ENCODE measurements at regions not wholly inside any gene's neighbourhood (a gene's known extent, or its start where the extent isn't known, plus 50 kb on each side); places are given as distances from the start of the nearest gene placed in this dataset.

GRCh38 chr6:54717849-54718455 lies 128.6 kb upstream of the FAM83B start:
- DNase-seq (ENCODE audit: low spot score): peak; percentile 65

GRCh38 chr6:54718541-54719023 lies 128.0 kb upstream of the FAM83B start:
- no peak for DNase-seq (ENCODE audit: low spot score)

GRCh38 chr6:54719131-54719530 lies 127.4 kb upstream of the FAM83B start:
- no peak for DNase-seq (ENCODE audit: low spot score)

GRCh38 chr6:54719633-54720032 lies 126.9 kb upstream of the FAM83B start:
- DNase-seq (ENCODE audit: low spot score): no peak

GRCh38 chr6:54722328-54722727 lies 124.2 kb upstream of the FAM83B start:
- DNase-seq (ENCODE audit: low spot score): no peak

- DNase-seq (ENCODE audit: low spot score): no peak
These were observed 116.9 kb upstream of the FAM83B start for GRCh38 chr6:54729716-54730115.

GRCh38 chr6:54730767-54731630 lies 115.6 kb upstream of the FAM83B start:
- DNase-seq (ENCODE audit: low spot score): no peak

- DNase-seq (ENCODE audit: low spot score): no peak
These were observed 109.3 kb upstream of the FAM83B start for GRCh38 chr6:54737247-54737646.

- DNase-seq (ENCODE audit: low spot score): no peak
These were observed 98.6 kb upstream of the FAM83B start for GRCh38 chr6:54747955-54748354.

GRCh38 chr6:54754406-54754805 lies 92.2 kb upstream of the FAM83B start:
- no peak for DNase-seq (ENCODE audit: low spot score)

- DNase-seq (ENCODE audit: low spot score): no peak
These were observed 88.2 kb upstream of the FAM83B start for GRCh38 chr6:54758340-54758739.

- no peak for DNase-seq (ENCODE audit: low spot score)
These were observed 78.1 kb upstream of the FAM83B start for GRCh38 chr6:54768494-54768893.

GRCh38 chr6:54770328-54770727 lies 76.2 kb upstream of the FAM83B start:
- DNase-seq (ENCODE audit: low spot score): no peak

- DNase-seq (ENCODE audit: low spot score): no peak
These were observed 74.6 kb upstream of the FAM83B start for GRCh38 chr6:54771968-54772367.

- no peak for DNase-seq (ENCODE audit: low spot score)
These were observed 74.0 kb upstream of the FAM83B start for GRCh38 chr6:54772610-54773009.

- DNase-seq (ENCODE audit: low spot score): no peak
These were observed 71.0 kb upstream of the FAM83B start for GRCh38 chr6:54775576-54775975.

GRCh38 chr6:54776891-54777290 lies 69.7 kb upstream of the FAM83B start:
- no peak for DNase-seq (ENCODE audit: low spot score)

GRCh38 chr6:54778731-54779130 lies 67.8 kb upstream of the FAM83B start:
- no peak for DNase-seq (ENCODE audit: low spot score)

- DNase-seq (ENCODE audit: low spot score): no peak
These were observed 62.6 kb upstream of the FAM83B start for GRCh38 chr6:54784011-54784410.

GRCh38 chr6:54786154-54786553 lies 60.4 kb upstream of the FAM83B start:
- no peak for DNase-seq (ENCODE audit: low spot score)

- DNase-seq (ENCODE audit: low spot score): no peak
These were observed 58.7 kb upstream of the FAM83B start for GRCh38 chr6:54787825-54788224.
